ENCODE measurements at regions not wholly inside any gene's neighbourhood (a gene's known extent, or its start where the extent isn't known, plus 50 kb on each side); places are given as distances from the start of the nearest gene placed in this dataset.

- no peaks in the 10 kb centered on the region for H3F3A ChIP-seq (ENCODE audit: insufficient read depth, low read length)
- H2AFZ ChIP-seq (ENCODE audit: low read length), result no peak overlapping the region
- TF ChIP-seq EZH2phosphoT487 (IDR thresholded peaks at IDR 0.05; ENCODE audit: low read length), result no peak
- no peaks in the 10 kb centered on the region for H3K79me2 ChIP-seq (ENCODE audit: low read length)
- no peaks in the 10 kb centered on the region for H3K36me3 ChIP-seq (replicated peaks; ENCODE audit: insufficient read depth, low read length)
- no peaks in the 10 kb centered on the region for H4K20me1 ChIP-seq (ENCODE audit: insufficient read depth, low read length)
- peaks cover 10% of the 10 kb centered on the region; the same call in 1 of the 2 replicates for H3K4me1 ChIP-seq (ENCODE audit: low read length)
- H3K9me3 ChIP-seq (replicated peaks; ENCODE audit: insufficient read depth, low read length), result no peaks in the 10 kb centered on the region
- no peak overlapping the region for H3K4me3 ChIP-seq (ENCODE audit: low read length)
- H3K27me3 ChIP-seq (replicated peaks; ENCODE audit: insufficient read depth, low read length), result no peaks in the 10 kb centered on the region
- DNase-seq, result peak; percentile 79
- no peaks in the 10 kb centered on the region for H3K9me2 ChIP-seq (replicated peaks; ENCODE audit: insufficient read depth, low read length)
- no peak overlapping the region; the same call in 1 of the 2 replicates for H3K27ac ChIP-seq (ENCODE audit: low read length)
- H3K9ac ChIP-seq (ENCODE audit: low read length), result no peak overlapping the region
- no peak overlapping the region for H3K4me2 ChIP-seq (ENCODE audit: low read depth, low read length)
Observed at GRCh38 chr9:81032030-81032572, 657.2 kb downstream of the TLE1 start.

GRCh38 chr9:81031422-81032029 lies 657.8 kb downstream of the TLE1 start:
- no peaks in the 10 kb centered on the region for H3K27me3 ChIP-seq (replicated peaks; ENCODE audit: insufficient read depth, low read length)
- H4K20me1 ChIP-seq (ENCODE audit: insufficient read depth, low read length), result no peaks in the 10 kb centered on the region
- no peaks in the 10 kb centered on the region for H3K9me2 ChIP-seq (replicated peaks; ENCODE audit: insufficient read depth, low read length)
- no peak overlapping the region for H3K4me2 ChIP-seq (ENCODE audit: low read depth, low read length)
- no peaks in the 10 kb centered on the region for H3K36me3 ChIP-seq (replicated peaks; ENCODE audit: insufficient read depth, low read length)
- no peak overlapping the region for H2AFZ ChIP-seq (ENCODE audit: low read length)
- TF ChIP-seq CTCF (IDR thresholded peaks at IDR 0.05; ENCODE audit: low read length) (no peak), EZH2phosphoT487 (IDR thresholded peaks at IDR 0.05; ENCODE audit: low read length) (no peak), EZH2 (optimal IDR thresholded peaks at IDR 0.05; ENCODE audit: low read depth, low read length) (no peak)
- H3K9me3 ChIP-seq (replicated peaks; ENCODE audit: insufficient read depth, low read length), result no peaks in the 10 kb centered on the region
- no peaks in the 10 kb centered on the region for H3F3A ChIP-seq (ENCODE audit: insufficient read depth, low read length)
- H3K27ac ChIP-seq (ENCODE audit: low read length), result no peak overlapping the region
- H3K9ac ChIP-seq (ENCODE audit: low read length), result no peak overlapping the region
- no peak for DNase-seq
- H3K79me2 ChIP-seq (ENCODE audit: low read length), result no peaks in the 10 kb centered on the region
- no peak overlapping the region for H3K4me3 ChIP-seq (ENCODE audit: low read length)
- peaks cover 10% of the 10 kb centered on the region; the same call in 1 of the 2 replicates for H3K4me1 ChIP-seq (ENCODE audit: low read length)

GRCh38 chr9:81030027-81030426 lies 659.3 kb downstream of the TLE1 start:
- no peak overlapping the region for H3K9ac ChIP-seq (ENCODE audit: low read length)
- H3K27me3 ChIP-seq (replicated peaks; ENCODE audit: insufficient read depth, low read length), result no peaks in the 10 kb centered on the region
- H3K4me2 ChIP-seq (ENCODE audit: low read depth, low read length), result no peak overlapping the region
- H3K4me1 ChIP-seq (ENCODE audit: low read length), result peaks cover 10% of the 10 kb centered on the region; the same call in 1 of the 2 replicates
- no peaks in the 10 kb centered on the region for H3K9me3 ChIP-seq (replicated peaks; ENCODE audit: insufficient read depth, low read length)
- H3K27ac ChIP-seq (ENCODE audit: low read length), result no peak overlapping the region
- H4K20me1 ChIP-seq (ENCODE audit: insufficient read depth, low read length), result no peaks in the 10 kb centered on the region
- H2AFZ ChIP-seq (ENCODE audit: low read length), result no peak overlapping the region
- TF ChIP-seq CTCF (IDR thresholded peaks at IDR 0.05; ENCODE audit: low read length) (no peak), EZH2 (optimal IDR thresholded peaks at IDR 0.05; ENCODE audit: low read depth, low read length) (no peak), EZH2phosphoT487 (IDR thresholded peaks at IDR 0.05; ENCODE audit: low read length) (no peak)
- H3F3A ChIP-seq (ENCODE audit: insufficient read depth, low read length), result no peaks in the 10 kb centered on the region
- H3K4me3 ChIP-seq (ENCODE audit: low read length), result no peak overlapping the region
- no peak for DNase-seq
- H3K9me2 ChIP-seq (replicated peaks; ENCODE audit: insufficient read depth, low read length), result no peaks in the 10 kb centered on the region
- H3K36me3 ChIP-seq (replicated peaks; ENCODE audit: insufficient read depth, low read length), result no peaks in the 10 kb centered on the region
- H3K79me2 ChIP-seq (ENCODE audit: low read length), result no peaks in the 10 kb centered on the region

GRCh38 chr9:81028504-81028903 lies 660.8 kb downstream of the TLE1 start:
- H3K36me3 ChIP-seq (replicated peaks; ENCODE audit: insufficient read depth, low read length), result no peaks in the 10 kb centered on the region
- H3K4me3 ChIP-seq (ENCODE audit: low read length), result no peak overlapping the region
- no peaks in the 10 kb centered on the region for H3F3A ChIP-seq (ENCODE audit: insufficient read depth, low read length)
- no peaks in the 10 kb centered on the region for H4K20me1 ChIP-seq (ENCODE audit: insufficient read depth, low read length)
- H3K9ac ChIP-seq (ENCODE audit: low read length), result no peak overlapping the region
- H3K9me3 ChIP-seq (replicated peaks; ENCODE audit: insufficient read depth, low read length), result no peaks in the 10 kb centered on the region
- no peak overlapping the region for H3K27ac ChIP-seq (ENCODE audit: low read length)
- no peak for DNase-seq
- H3K9me2 ChIP-seq (replicated peaks; ENCODE audit: insufficient read depth, low read length), result no peaks in the 10 kb centered on the region
- peaks cover 10% of the 10 kb centered on the region; the same call in 1 of the 2 replicates for H3K4me1 ChIP-seq (ENCODE audit: low read length)
- TF ChIP-seq EZH2 (optimal IDR thresholded peaks at IDR 0.05; ENCODE audit: low read depth, low read length) (no peak), EZH2phosphoT487 (IDR thresholded peaks at IDR 0.05; ENCODE audit: low read length) (no peak), CTCF (IDR thresholded peaks at IDR 0.05; ENCODE audit: low read length) (no peak)
- no peak overlapping the region for H2AFZ ChIP-seq (ENCODE audit: low read length)
- H3K4me2 ChIP-seq (ENCODE audit: low read depth, low read length), result no peak overlapping the region
- no peaks in the 10 kb centered on the region for H3K27me3 ChIP-seq (replicated peaks; ENCODE audit: insufficient read depth, low read length)
- no peaks in the 10 kb centered on the region for H3K79me2 ChIP-seq (ENCODE audit: low read length)
